H1 (cell line): ENCODE measurements at regions not wholly inside any gene's neighbourhood (a gene's known extent, or its start where the extent isn't known, plus 50 kb on each side); places are given as distances from the start of the nearest gene placed in this dataset.
"Not testable (repeated sequence)": the region's sequence is repeated elsewhere in the genome, so short reads cannot be mapped to it uniquely, and the experiment has no call there.

Experiments
- CTCF ChIA-PET: fragments of 300-600 bp; sonication (Branson Sonifier 250); formaldehyde crosslinking; loops from one replicate; lab custom pipeline; 2021; ENCODE audit not compliant: partially characterized antibody; lab: Charles Lee
- POLR2A ChIA-PET: fragments of 300-600 bp; sonication (Branson Sonifier 250); formaldehyde crosslinking; loops from one replicate; lab custom pipeline; 2021; ENCODE audit warnings: inconsistent platforms; ENCODE audit not compliant: partially characterized antibody; lab: Charles Lee
- DNase-seq, 2 experiments: peaks; one replicate each; pipeline versions ENCODE4 v3.0.0 to v3.0.0-alpha.2; 2010 to 2022; ENCODE audit warnings: low spot score in 2 of 2, low read depth in 1 of 2, mixed read lengths in 1 of 2
- FAIRE-seq: peaks from 2 replicates; lab custom pipeline; 2011; peaks lifted over from hg19 to GRCh38; lab: Jason Lieb, UNC
- H2AFZ ChIP-seq: 2 replicates; pipeline ENCODE4 v1.8.1; 2012; ENCODE audit warnings: low read length, inconsistent platforms
- H2AK5ac ChIP-seq: 2 replicates; pipeline ENCODE4 v1.6.1; 2013; ENCODE audit warnings: low read depth, low read length
- H2BK120ac ChIP-seq: replicated peaks from 2 replicates; pipeline ENCODE3; 2013; ENCODE audit warnings: low read depth, low read length, inconsistent platforms
- H2BK12ac ChIP-seq: 2 replicates; pipeline ENCODE4 v1.6.1; 2013; ENCODE audit warnings: low read depth, low read length
- H2BK15ac ChIP-seq: 2 replicates; pipeline ENCODE4 v1.6.1; 2013; ENCODE audit warnings: low read length
- H2BK20ac ChIP-seq: 2 replicates; pipeline ENCODE4 v1.6.1; 2013; ENCODE audit warnings: low read length
- H2BK5ac ChIP-seq: 2 replicates; pipeline ENCODE4 v1.6.1; 2013; ENCODE audit warnings: low read depth, low read length
- H3K14ac ChIP-seq: 2 replicates; pipeline ENCODE4 v1.6.1; 2013; ENCODE audit warnings: inconsistent platforms; ENCODE audit not compliant: insufficient read length
- H3K18ac ChIP-seq: 2 replicates; pipeline ENCODE4 v1.6.1; 2013; ENCODE audit warnings: low read length; ENCODE audit errors: extremely low read depth
- H3K23ac ChIP-seq: 2 replicates; pipeline ENCODE4 v1.6.1; 2013; ENCODE audit warnings: inconsistent platforms; ENCODE audit not compliant: insufficient read length
- H3K23me2 ChIP-seq: 2 replicates; pipeline ENCODE4 v1.6.1; 2013; ENCODE audit warnings: low read depth, low read length
- H3K27ac ChIP-seq: 2 replicates; pipeline ENCODE4 v1.6.1; 2011; ENCODE audit warnings: low read depth, low read length, inconsistent platforms
- H3K27me3 ChIP-seq, 4 experiments: replicated peaks in 1 of 4; 1 replicate in 1 of 4; 2 replicates in 3 of 4; pipeline versions ENCODE4 v1.6.1 to v1.8.1; 2011 to 2013; ENCODE audit warnings: low read length in 3 of 4, mild to moderate bottlenecking in 3 of 4, inconsistent platforms in 2 of 4, mixed read lengths in 2 of 4, moderate library complexity in 1 of 4; ENCODE audit not compliant: control insufficient read depth in 3 of 4, insufficient read depth in 3 of 4; ENCODE audit errors: extremely low read depth in 1 of 4
- H3K36me3 ChIP-seq, 4 experiments: 2 replicates each; pipeline versions ENCODE4 v1.6.1 to v1.8.1; 2011 to 2013; ENCODE audit warnings: mild to moderate bottlenecking in 4 of 4, low read length in 3 of 4, moderate library complexity in 2 of 4, control low read depth in 1 of 4, inconsistent platforms in 1 of 4; ENCODE audit not compliant: insufficient read depth in 4 of 4, control insufficient read depth in 2 of 4
- H3K4ac ChIP-seq: replicated peaks from 2 replicates; pipeline ENCODE3; 2013; ENCODE audit warnings: low read length, low read depth, mixed read lengths, inconsistent platforms; ENCODE audit not compliant: insufficient read length
- H3K4me1 ChIP-seq, 4 experiments: replicated peaks in 1 of 4; 1 replicate in 1 of 4; 2 replicates in 3 of 4; pipeline versions ENCODE4 v1.6.1 to v1.8.1; 2011 to 2013; ENCODE audit warnings: low read length in 3 of 4, inconsistent platforms in 2 of 4, mixed read lengths in 1 of 4; ENCODE audit not compliant: insufficient read depth in 4 of 4, control insufficient read depth in 3 of 4
- H3K4me2 ChIP-seq, 2 experiments: 2 replicates each; pipeline versions ENCODE4 v1.6.1 to v1.8.1; 2011 to 2013; ENCODE audit warnings: low read depth in 2 of 2, low read length in 2 of 2, control low read depth in 1 of 2, inconsistent platforms in 1 of 2, mild to moderate bottlenecking in 1 of 2; ENCODE audit not compliant: insufficient read depth in 1 of 2
- H3K4me3 ChIP-seq, 4 experiments: fragments of 200-600, 300-600 bp in 1 of 4; sonication (generic), shearing (Covaris generic), sonication (Bioruptor Twin) in 1 of 4; 2 replicates each; pipeline versions ENCODE4 v1.5.1 to v1.8.1; 2011 to 2016; ENCODE audit warnings: low read length in 4 of 4, low read depth in 3 of 4, control low read depth in 2 of 4, inconsistent platforms in 2 of 4, mild to moderate bottlenecking in 2 of 4, mixed read lengths in 1 of 4, moderate library complexity in 1 of 4; ENCODE audit not compliant: insufficient read depth in 2 of 4; ENCODE audit errors: extremely low read depth in 1 of 4
- H3K56ac ChIP-seq: replicated peaks from 2 replicates; pipeline ENCODE3; 2013; ENCODE audit warnings: low read depth, mild to moderate bottlenecking, mixed read lengths, low read length, inconsistent platforms; ENCODE audit not compliant: insufficient read length
- H3K79me1 ChIP-seq: 2 replicates; pipeline ENCODE4 v1.6.1; 2013; ENCODE audit warnings: low read depth, low read length, control low read depth
- H3K79me2 ChIP-seq, 2 experiments: 2 replicates each; pipeline versions ENCODE4 v1.6.1 to v1.8.1; 2012 to 2013; ENCODE audit warnings: low read length in 2 of 2, mild to moderate bottlenecking in 2 of 2, inconsistent platforms in 1 of 2; ENCODE audit not compliant: insufficient read depth in 2 of 2, control insufficient read depth in 1 of 2
- H3K9ac ChIP-seq, 4 experiments: replicated peaks in 1 of 4; 1 replicate in 1 of 4; 2 replicates in 3 of 4; pipeline versions ENCODE4 v1.6.1 to v1.8.1; 2011 to 2013; ENCODE audit warnings: low read depth in 3 of 4, low read length in 3 of 4, control low read depth in 2 of 4, mild to moderate bottlenecking in 2 of 4, moderate library complexity in 2 of 4, inconsistent platforms in 1 of 4; ENCODE audit errors: extremely low read depth in 1 of 4
- H3K9me3 ChIP-seq, 2 experiments: 2 replicates each; pipeline versions ENCODE4 v1.6.1 to v1.8.1; 2012 to 2013; ENCODE audit warnings: mild to moderate bottlenecking in 2 of 2, moderate library complexity in 2 of 2, control low read depth in 1 of 2, inconsistent platforms in 1 of 2, low read depth in 1 of 2, low read length in 1 of 2, mixed read lengths in 1 of 2; ENCODE audit not compliant: insufficient read depth in 2 of 2
- H4K20me1 ChIP-seq, 2 experiments: replicated peaks in 1 of 2; 2 replicates each; pipeline versions ENCODE3 to v1.8.1; 2011 to 2013; ENCODE audit warnings: inconsistent platforms in 2 of 2, low read length in 2 of 2, mild to moderate bottlenecking in 1 of 2; ENCODE audit not compliant: insufficient read depth in 2 of 2, control insufficient read depth in 1 of 2
- H4K5ac ChIP-seq: 2 replicates; pipeline ENCODE4 v1.6.1; 2013; ENCODE audit warnings: low read length, low read depth, mixed read lengths, inconsistent platforms; ENCODE audit not compliant: insufficient read length
- H4K8ac ChIP-seq: 2 replicates; pipeline ENCODE4 v1.8.0; 2013; ENCODE audit warnings: mild to moderate bottlenecking, moderate library complexity, low read length, inconsistent platforms; ENCODE audit not compliant: insufficient read depth; ENCODE audit errors: extremely low read depth
- H4K91ac ChIP-seq: replicated peaks from 2 replicates; pipeline ENCODE3; 2013; ENCODE audit warnings: low read length, mixed read lengths, inconsistent platforms; ENCODE audit not compliant: insufficient read length
- CREB1 ChIP-seq: IDR thresholded peaks from 2 replicates; pipeline ENCODE4 v1.6.1; 2012; ENCODE audit warnings: inconsistent platforms
- RXRA ChIP-seq: IDR thresholded peaks from 2 replicates; pipeline ENCODE4 v1.6.1; 2011; ENCODE audit warnings: low read depth, mild to moderate bottlenecking, low read length, moderate library complexity; ENCODE audit not compliant: insufficient read depth
- WGBS, 2 experiments: shearing (Covaris generic) in 1 of 2; methylation state at CpG; one replicate each; pipeline versions ENCODE4 v1.1.6 to v1.1.7; 2013 to 2015; ENCODE audit warnings: low lambda C conversion rate in 2 of 2, mixed read lengths in 2 of 2, inconsistent platforms in 1 of 2, low coverage in 1 of 2, missing lambda C conversion rate in 1 of 2; ENCODE audit not compliant: insufficient replicate concordance in 2 of 2, insufficient coverage in 1 of 2, insufficient read length in 1 of 2; ENCODE audit errors: extremely low coverage in 1 of 2, missing lambda C conversion rate in 1 of 2; 5-methylcytosine and 5-hydroxymethylcytosine counted together

- CTCF ChIA-PET, result interaction anchor here (1.7 kb wide), 1 partner anchor 86 kb away, joined by 4 read pairs; no protein-coding TSS in a partner anchor
- FAIRE-seq, result no peak
Observed at GRCh38 chr22:49390954-49391353, 436.7 kb downstream of the BRD1 start.

GRCh38 chr22:49383909-49384308 is 443.8 kb downstream of the BRD1 start:
- H2BK12ac ChIP-seq, H3K23ac ChIP-seq, H3K4me1 ChIP-seq, H2AFZ ChIP-seq, H3K36me3 ChIP-seq, H3K79me1 ChIP-seq, H3K18ac ChIP-seq, H3K27ac ChIP-seq, H3K4ac ChIP-seq, H2AK5ac ChIP-seq, H3K14ac ChIP-seq, POLR2A ChIA-PET, H3K9me3 ChIP-seq, H2BK5ac ChIP-seq, H2BK120ac ChIP-seq, H3K56ac ChIP-seq, H4K5ac ChIP-seq, H4K8ac ChIP-seq, H4K91ac ChIP-seq, DNase-seq, H3K27me3 ChIP-seq, H4K20me1 ChIP-seq, FAIRE-seq, H3K9ac ChIP-seq, H3K23me2 ChIP-seq, H2BK20ac ChIP-seq, H3K4me3 ChIP-seq, H3K4me2 ChIP-seq, H2BK15ac ChIP-seq, H3K79me2 ChIP-seq: not testable (repeated sequence)
- WGBS, 2 experiments, result 85% methylated on average over 5 of the region's 7 CpGs; no CpG with 5 or more reads in 1 of the 2 experiments
- CTCF ChIA-PET, result interaction anchor here (1.8 kb wide), 1 partner anchor 338 kb away, joined by 5 read pairs; no protein-coding TSS in a partner anchor

More at GRCh38 chr22:49390954-49391353, 436.7 kb downstream of the BRD1 start:
- Histone ChIP-seq H3K23ac (no peak overlapping the region), H2BK5ac (no peak overlapping the region), H4K20me1 (no peaks in the 10 kb centered on the region), H4K5ac (no peak overlapping the region), H3K27ac (no peak overlapping the region), H3K9me3 (no peaks in the 10 kb centered on the region), H2AK5ac (no peak overlapping the region), H4K91ac (no peak overlapping the region), H2BK15ac (no peak overlapping the region), H3K14ac (no peak overlapping the region), H3K9ac (no peak overlapping the region), H3K79me1 (no peaks in the 10 kb centered on the region), H3K36me3 (no peaks in the 10 kb centered on the region), H2BK120ac (no peak overlapping the region), H3K79me2 (no peaks in the 10 kb centered on the region), H3K56ac (no peak overlapping the region), H4K8ac (no peak overlapping the region), H3K27me3 (no peaks in the 10 kb centered on the region), H3K23me2 (no peaks in the 10 kb centered on the region), H2AFZ (no peak overlapping the region), H3K18ac (no peak overlapping the region), H3K4me2 (no peak overlapping the region), H3K4me1 (no peaks in the 10 kb centered on the region), H3K4ac (no peak overlapping the region), H3K4me3 (no peak overlapping the region), H2BK20ac (no peak overlapping the region), H2BK12ac (no peak overlapping the region)
- DNase-seq, result no peak
- 96% methylated on average over 7 of the region's 7 CpGs; no CpG with 5 or more reads in 1 of the 2 experiments for WGBS, 2 experiments
- TF ChIP-seq RXRA, result no peak
- TF ChIP-seq CREB1, result no peak
- POLR2A ChIA-PET, result no interaction called here
